Right lung (tissue), 2 donors: ENCODE measurements at regions not wholly inside any gene's neighbourhood (a gene's known extent, or its start where the extent isn't known, plus 50 kb on each side); places are given as distances from the start of the nearest gene placed in this dataset.
"Not testable (repeated sequence)": the region's sequence is repeated elsewhere in the genome, so short reads cannot be mapped to it uniquely, and the experiment has no call there.

Source experiments
- DNase-seq, 2 donors: peaks; one replicate each; pipeline ENCODE4 v3.0.0-alpha.2; 2013

GRCh38 chr3:55158345-55158744 lies 230.5 kb upstream of the LRTM1 start:
- no peak for DNase-seq

GRCh38 chr3:55157731-55158130 lies 229.9 kb upstream of the LRTM1 start:
- no peak for DNase-seq

- no peak for DNase-seq
These were observed 229.2 kb upstream of the LRTM1 start for GRCh38 chr3:55156851-55157650.

- DNase-seq: no peak
These were observed 220.2 kb upstream of the LRTM1 start for GRCh38 chr3:55147856-55148720.

GRCh38 chr3:55147406-55147805 lies 219.5 kb upstream of the LRTM1 start:
- DNase-seq: no peak

- no peak for DNase-seq
These were observed 218.4 kb upstream of the LRTM1 start for GRCh38 chr3:55146216-55146615.

GRCh38 chr3:55144015-55144673 lies 216.3 kb upstream of the LRTM1 start:
- no peak for DNase-seq

- no peak for DNase-seq
These were observed 215.5 kb upstream of the LRTM1 start for GRCh38 chr3:55143336-55143735.

GRCh38 chr3:55136291-55136690 lies 208.4 kb upstream of the LRTM1 start:
- DNase-seq: not testable (repeated sequence)

- no peak for DNase-seq
These were observed 200.5 kb upstream of the LRTM1 start for GRCh38 chr3:55128225-55128823.

- DNase-seq: no peak
These were observed 199.7 kb upstream of the LRTM1 start for GRCh38 chr3:55127565-55127964.

GRCh38 chr3:55124371-55124770 lies 196.5 kb upstream of the LRTM1 start:
- peak; percentile 27 to 35 for DNase-seq
